GM18520 (cell line): ENCODE measurements at regions not wholly inside any gene's neighbourhood (a gene's known extent, or its start where the extent isn't known, plus 50 kb on each side); places are given as distances from the start of the nearest gene placed in this dataset.
"Not testable (repeated sequence)": the region's sequence is repeated elsewhere in the genome, so short reads cannot be mapped to it uniquely, and the experiment has no call there.

Experiments used
- ATAC-seq: cut with Tn5 transposase; IDR thresholded peaks from one replicate; pipeline ENCODE4 v1.9.1; 2021; ENCODE audit not compliant: unreplicated experiment

- no peak for ATAC-seq
Measured at GRCh38 chr14:47929334-47929733, 253.9 kb upstream of the MDGA2 start.

DNA sequence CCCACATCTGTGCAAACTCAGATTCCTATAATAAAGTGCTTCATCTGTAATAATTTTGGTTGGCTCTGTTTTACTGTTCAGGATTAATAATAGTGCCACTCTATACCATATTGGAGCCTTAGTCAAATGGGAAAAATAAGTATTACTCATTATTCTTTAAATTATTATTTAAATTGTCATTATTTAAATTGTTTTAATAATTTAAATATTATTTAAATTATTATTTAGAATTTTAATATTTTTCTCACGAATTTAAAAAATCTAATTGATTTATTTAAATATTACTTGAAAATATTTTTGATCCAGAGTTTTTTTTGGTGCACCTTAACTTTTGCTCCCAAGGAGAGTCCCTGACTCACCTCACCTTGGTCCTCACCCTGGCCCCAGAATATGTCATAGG lies 245.7 kb upstream of the MDGA2 start:
- no peak for ATAC-seq

GRCh38 chr14:47919997-47920396 lies 244.6 kb upstream of the MDGA2 start:
- no peak for ATAC-seq

- no peak for ATAC-seq
Measured at GRCh38 chr14:47919334-47919846, 244.0 kb upstream of the MDGA2 start.

- no peak for ATAC-seq
Measured at GRCh38 chr14:47917344-47917954, 242.0 kb upstream of the MDGA2 start.

- ATAC-seq: not testable (repeated sequence)
Measured at GRCh38 chr14:47901141-47901540, 225.7 kb upstream of the MDGA2 start.

- ATAC-seq: no peak
Measured at GRCh38 chr14:47899685-47900084, 224.3 kb upstream of the MDGA2 start.

- no peak for ATAC-seq
Measured at GRCh38 chr14:47874350-47874749, 198.9 kb upstream of the MDGA2 start.

DNA sequence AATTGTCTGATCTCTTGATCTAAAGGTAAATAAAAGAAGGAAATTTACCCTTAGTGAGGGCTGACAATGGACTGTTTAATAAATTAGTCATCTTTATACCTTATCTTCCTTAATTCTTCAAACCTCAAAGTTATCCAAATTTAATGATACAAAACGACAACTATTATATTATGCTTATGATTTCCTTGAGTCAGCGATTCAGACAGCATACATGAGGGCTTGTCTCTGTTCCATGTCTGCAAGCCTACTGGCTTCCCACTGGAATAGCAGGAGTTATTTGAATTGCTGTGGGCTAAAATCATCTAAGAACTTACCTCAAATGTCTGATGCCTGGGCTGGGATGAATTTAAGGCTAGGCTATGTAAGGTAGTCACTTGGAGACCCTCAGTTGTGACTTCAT lies 197.2 kb upstream of the MDGA2 start:
- no peak for ATAC-seq

DNA sequence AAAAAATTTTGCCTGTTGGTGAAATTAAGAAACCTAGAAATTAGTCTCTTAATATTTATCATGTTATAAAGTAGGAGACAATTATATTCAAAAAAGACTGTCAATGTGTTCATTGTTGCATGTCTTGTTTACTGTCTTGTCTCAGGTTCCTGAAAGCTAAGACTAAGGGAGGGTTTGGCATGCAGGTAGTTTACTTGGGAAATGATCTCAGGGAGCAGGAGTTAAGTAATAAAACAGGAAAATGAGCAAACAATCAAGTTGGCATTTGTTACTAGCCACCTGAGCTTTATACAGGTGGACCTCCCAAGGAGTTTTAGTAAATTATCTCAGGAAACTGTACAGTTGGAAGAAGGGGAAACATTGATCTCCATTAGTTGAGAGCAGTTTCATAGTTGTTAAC lies 188.0 kb upstream of the MDGA2 start:
- ATAC-seq: no peak

GRCh38 chr14:47857646-47858045 lies 182.2 kb upstream of the MDGA2 start:
- no peak for ATAC-seq

- no peak for ATAC-seq
Measured at GRCh38 chr14:47852278-47852677, 176.9 kb upstream of the MDGA2 start.

- no peak for ATAC-seq
Measured at GRCh38 chr14:47846008-47846407, 170.6 kb upstream of the MDGA2 start.

GRCh38 chr14:47843236-47843635 lies 167.8 kb upstream of the MDGA2 start:
- ATAC-seq: no peak

GRCh38 chr14:47833011-47833410 lies 157.6 kb upstream of the MDGA2 start:
- ATAC-seq: no peak

DNA sequence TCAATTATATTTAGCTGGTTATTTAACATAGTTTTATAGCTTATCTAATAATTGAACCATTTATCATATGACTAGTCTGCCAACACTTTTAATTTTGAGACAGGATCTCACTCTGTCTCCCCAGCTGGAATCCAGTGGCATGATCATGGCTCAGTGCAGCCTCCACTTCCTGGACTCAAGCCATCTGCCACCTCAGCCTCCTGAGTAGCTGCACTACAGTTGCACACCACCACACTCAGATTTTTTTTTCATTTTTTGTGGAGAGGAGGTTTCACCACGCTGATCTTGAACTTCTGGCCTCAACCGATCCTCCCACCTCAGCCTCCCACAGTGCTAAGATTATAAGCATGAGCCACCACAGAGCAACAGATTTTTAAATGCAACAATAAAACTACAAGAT lies 151.4 kb upstream of the MDGA2 start:
- ATAC-seq: no peak

GRCh38 chr14:47822326-47822725 lies 146.9 kb upstream of the MDGA2 start:
- no peak for ATAC-seq

GRCh38 chr14:47821135-47821534 lies 145.7 kb upstream of the MDGA2 start:
- no peak for ATAC-seq

- no peak for ATAC-seq
Measured at GRCh38 chr14:47790477-47790876, 115.1 kb upstream of the MDGA2 start.

GRCh38 chr14:47785058-47785457 lies 109.7 kb upstream of the MDGA2 start:
- no peak for ATAC-seq

- ATAC-seq: no peak
Measured at GRCh38 chr14:47778631-47779030, 103.2 kb upstream of the MDGA2 start.

- no peak for ATAC-seq
Measured at GRCh38 chr14:47772652-47773051, 97.2 kb upstream of the MDGA2 start.

- no peak for ATAC-seq
Measured at GRCh38 chr14:47763188-47763854, 87.9 kb upstream of the MDGA2 start.
